ENCODE measurements at regions not wholly inside any gene's neighbourhood (a gene's known extent, or its start where the extent isn't known, plus 50 kb on each side); places are given as distances from the start of the nearest gene placed in this dataset.

- no peak overlapping the region for H4K91ac ChIP-seq (ENCODE audit: insufficient read depth, low read depth, low read length)
- no peak overlapping the region for H4K8ac ChIP-seq (ENCODE audit: low read depth in 2 of 2, low read length in 2 of 2)
- no peak overlapping the region for H2BK15ac ChIP-seq (ENCODE audit: low read depth, low read length)
- ChIA-PET CTCF (no interaction called here), POLR2A (ENCODE audit: unreplicated experiment) (no interaction called here)
- no peak overlapping the region for H3K27ac ChIP-seq (ENCODE audit: insufficient read depth, low read length)
- no peak overlapping the region for H2AK5ac ChIP-seq (ENCODE audit: low read depth, low read length)
- no peaks in the 10 kb centered on the region for H3K27me3 ChIP-seq (ENCODE audit: control insufficient read depth, insufficient read depth, low read length)
- no peak overlapping the region for H3K9ac ChIP-seq (ENCODE audit: low read depth, low read length)
- no peaks in the 10 kb centered on the region for H3K79me1 ChIP-seq (ENCODE audit: low read depth in 1 of 2, low read length in 2 of 2)
- no peaks in the 10 kb centered on the region for H3K36me3 ChIP-seq (ENCODE audit: control insufficient read depth, insufficient read depth, low read length)
- no peak overlapping the region for H3K4ac ChIP-seq (ENCODE audit: low read depth, low read length)
- in situ Hi-C loops (cut with MboI; ENCODE audit: low sequenced_read_pairs) (no loop called here), intact Hi-C loops (cut with micrococcal nuclease) (no loop called here), dilution Hi-C loops (cut with HindIII; ENCODE audit: low sequenced_read_pairs, unreplicated experiment) (no loop called here)
- H3K4me2 ChIP-seq (ENCODE audit: low read depth, low read length): no peak overlapping the region
- no peak overlapping the region for H2BK20ac ChIP-seq (ENCODE audit: low read depth, low read length)
- H2BK5ac ChIP-seq (ENCODE audit: low read depth, low read length, poor library complexity, severe bottlenecking): no peak overlapping the region
- H3K9me3 ChIP-seq (ENCODE audit: control insufficient read depth, insufficient read depth, low read length): peaks cover 54% of the 10 kb centered on the region
- H2AK9ac ChIP-seq (replicated peaks; ENCODE audit: low read depth, low read length, poor library complexity): no peak overlapping the region
- H3K4me1 ChIP-seq (ENCODE audit: control insufficient read depth, insufficient read depth, low read length): no peaks in the 10 kb centered on the region
- BruUV-seq (replicated peaks): no TSS peak
- H4K5ac ChIP-seq (ENCODE audit: low read depth, low read length): no peak overlapping the region
- WGBS, 2 experiments (ENCODE audit: extremely low coverage in 2 of 2, insufficient read length in 1 of 2): 80% methylated on average over 1 of the region's 15 CpGs; no CpG with 5 or more reads in 1 of the 2 experiments
- H3K23ac ChIP-seq (ENCODE audit: low read depth, low read length): no peak overlapping the region
- no peak overlapping the region for H3K56ac ChIP-seq (ENCODE audit: extremely low read depth, insufficient read depth, low read length)
- no peaks in the 10 kb centered on the region for H3K9me1 ChIP-seq (ENCODE audit: insufficient read depth, low read length)
- H4K20me1 ChIP-seq (ENCODE audit: insufficient read depth, low read length): no peaks in the 10 kb centered on the region
- no peak for ATAC-seq (ENCODE audit: low read depth)
- H2AFZ ChIP-seq (replicated peaks; ENCODE audit: low read length, poor library complexity): no peak overlapping the region
- no peak for DNase-seq
- no peak overlapping the region for H3K18ac ChIP-seq (ENCODE audit: low read depth, low read length)
- no peak overlapping the region for H3K14ac ChIP-seq (replicated peaks; ENCODE audit: low read depth, low read length)
- no peak overlapping the region for H2BK120ac ChIP-seq (ENCODE audit: low read depth, low read length)
- TF ChIP-seq SMC3 (IDR thresholded peaks at IDR 0.05; ENCODE audit: low read depth, low read length) (no peak), MAFK (IDR thresholded peaks at IDR 0.05; ENCODE audit: low read depth, low read length) (no peak), ELK1 (IDR thresholded peaks at IDR 0.05; ENCODE audit: borderline replicate concordance, low read depth, low read length) (no peak), USF2 (IDR thresholded peaks at IDR 0.05; ENCODE audit: low read depth, low read length) (no peak), FOS (IDR thresholded peaks at IDR 0.05; ENCODE audit: low read depth, low read length) (no peak), CEBPB (IDR thresholded peaks at IDR 0.05; ENCODE audit: low read depth, low read length) (no peak), NFE2L2 (IDR thresholded peaks at IDR 0.05; ENCODE audit: low read depth, low read length) (no peak), RAD21 (IDR thresholded peaks at IDR 0.05; ENCODE audit: low read length) (no peak)
- H3K4me3 ChIP-seq (ENCODE audit: insufficient read depth, low read depth, low read length): no peak overlapping the region
Measured at GRCh38 chr6:167680605-167681149, 146.0 kb upstream of the AFDN start.

Data from IMR-90 (cell line).